Right lobe of liver (tissue), 4 donors: ENCODE measurements at regions not wholly inside any gene's neighbourhood (a gene's known extent, or its start where the extent isn't known, plus 50 kb on each side); places are given as distances from the start of the nearest gene placed in this dataset.

Experiments
- POLR2A ChIP-seq: fragments of 450-650 bp; IDR thresholded peaks from one replicate; pipeline ENCODE4 v1.6.1; 2017; ENCODE audit warnings: antibody characterized with exemption, mild to moderate bottlenecking
- TF ChIP-seq, protein P1 (sequence below), 4 donors: fragments of 200-600 bp in 3 of 4; fragments of 450-650 bp in 1 of 4; IDR thresholded peaks; one replicate each; pipeline versions ENCODE4 v1.5.1 to v1.8.0; 2016 to 2022; ENCODE audit warnings: antibody characterized with exemption in 4 of 4, mild to moderate bottlenecking in 2 of 4
- donor health status: DM: no; HTN: no; CAD: no.
- donor health status: DM: no; HTN: no; CAD: no.
- donor health status: DM: no; HTN: yes; CAD: no.

DNA sequence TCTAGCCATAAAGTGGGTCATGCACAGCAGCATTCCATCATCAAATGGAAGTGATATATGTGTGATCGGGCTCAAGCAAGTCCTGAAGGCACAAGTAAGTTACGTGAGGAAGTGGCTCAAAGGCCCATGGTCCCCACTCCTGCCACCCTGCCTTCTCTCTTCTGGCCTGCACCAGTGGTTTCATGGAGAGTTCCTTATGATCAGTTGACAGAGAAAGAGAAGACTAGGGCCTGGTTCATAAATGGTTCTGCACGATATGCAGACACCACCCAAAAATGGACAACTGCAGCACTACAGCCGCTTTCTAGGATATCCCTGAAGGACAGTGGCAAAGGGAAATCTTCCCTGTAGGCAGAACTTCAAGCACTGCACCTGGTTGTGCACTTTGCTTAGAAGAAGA is 412.6 kb upstream of the SMIM21 start:
- TF ChIP-seq, protein P1, sequence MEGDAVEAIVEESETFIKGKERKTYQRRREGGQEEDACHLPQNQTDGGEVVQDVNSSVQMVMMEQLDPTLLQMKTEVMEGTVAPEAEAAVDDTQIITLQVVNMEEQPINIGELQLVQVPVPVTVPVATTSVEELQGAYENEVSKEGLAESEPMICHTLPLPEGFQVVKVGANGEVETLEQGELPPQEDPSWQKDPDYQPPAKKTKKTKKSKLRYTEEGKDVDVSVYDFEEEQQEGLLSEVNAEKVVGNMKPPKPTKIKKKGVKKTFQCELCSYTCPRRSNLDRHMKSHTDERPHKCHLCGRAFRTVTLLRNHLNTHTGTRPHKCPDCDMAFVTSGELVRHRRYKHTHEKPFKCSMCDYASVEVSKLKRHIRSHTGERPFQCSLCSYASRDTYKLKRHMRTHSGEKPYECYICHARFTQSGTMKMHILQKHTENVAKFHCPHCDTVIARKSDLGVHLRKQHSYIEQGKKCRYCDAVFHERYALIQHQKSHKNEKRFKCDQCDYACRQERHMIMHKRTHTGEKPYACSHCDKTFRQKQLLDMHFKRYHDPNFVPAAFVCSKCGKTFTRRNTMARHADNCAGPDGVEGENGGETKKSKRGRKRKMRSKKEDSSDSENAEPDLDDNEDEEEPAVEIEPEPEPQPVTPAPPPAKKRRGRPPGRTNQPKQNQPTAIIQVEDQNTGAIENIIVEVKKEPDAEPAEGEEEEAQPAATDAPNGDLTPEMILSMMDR (IDR thresholded peaks at IDR 0.05) = no peak
- no peak for TF ChIP-seq POLR2A
